ENCODE measurements at regions not wholly inside any gene's neighbourhood (a gene's known extent, or its start where the extent isn't known, plus 50 kb on each side); places are given as distances from the start of the nearest gene placed in this dataset.

DNA sequence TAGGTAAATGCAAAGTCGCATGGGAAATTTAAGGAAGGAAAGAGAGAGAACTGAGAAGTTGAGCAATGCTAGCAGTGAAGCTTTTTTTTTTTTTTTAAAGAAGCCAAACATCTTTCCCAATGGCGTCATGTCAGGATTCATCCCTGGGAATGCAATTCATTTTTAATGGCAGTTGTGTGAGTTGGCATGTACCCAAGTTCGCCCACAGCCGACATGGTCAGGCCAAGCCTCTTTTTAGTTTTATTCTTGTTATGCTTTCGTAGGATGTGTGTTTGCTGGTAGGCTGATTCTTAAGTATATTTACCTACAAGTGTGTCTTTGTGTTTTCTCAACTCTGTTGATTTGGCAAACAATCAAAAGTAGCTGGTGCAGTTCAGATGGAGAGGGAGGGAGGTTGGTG lies 127.6 kb upstream of the ITGA6 start:
- Histone ChIP-seq H3K4me1 (ENCODE audit: control insufficient read depth in 1 of 2, insufficient read depth in 2 of 2, low read depth in 1 of 2, low read length in 1 of 2) (no peaks in the 10 kb centered on the region; a peak in 1 of 4 replicates), H3K27me3 (ENCODE audit: insufficient read depth) (no peaks in the 10 kb centered on the region), H3K9ac (no peak overlapping the region), H3F3A (replicated peaks; ENCODE audit: insufficient read depth) (no peaks in the 10 kb centered on the region), H3K79me2 (ENCODE audit: insufficient read depth) (no peaks in the 10 kb centered on the region), H3K27ac (ENCODE audit: low read depth in 2 of 2, low read length in 1 of 2) (no peak overlapping the region), H3K9me2 (no peaks in the 10 kb centered on the region), H3K4me3 (ENCODE audit: low read depth in 2 of 2, low read length in 1 of 2) (no peak overlapping the region), H2AFZ (ENCODE audit: low read depth) (no peak overlapping the region), H3K36me3 (replicated peaks in 1 of 2; ENCODE audit: control insufficient read depth in 1 of 2, insufficient read depth in 2 of 2, low read length in 1 of 2) (no peaks in the 10 kb centered on the region), H4K20me1 (ENCODE audit: insufficient read depth) (no peaks in the 10 kb centered on the region), H3K9me3 (no peaks in the 10 kb centered on the region), H3K4me2 (no peak overlapping the region)
- ChIA-PET POLR2A (no interaction called here), CTCF (interaction anchor here (0.6 to 1.7 kb wide), 2 partner anchors 8 to 9 kb away, joined by 3 to 4 read pairs; no protein-coding TSS in a partner anchor)
- TF ChIP-seq SIN3A (IDR thresholded peaks at IDR 0.05; ENCODE audit: borderline replicate concordance, low read depth, low read length) (no peak), RXRA (IDR thresholded peaks at IDR 0.05; ENCODE audit: borderline replicate concordance, low read depth) (no peak), CTCF (IDR thresholded peaks at IDR 0.05) (no peak), TCF12 (IDR thresholded peaks at IDR 0.05) (no peak), RFX5 (IDR thresholded peaks at IDR 0.05; ENCODE audit: low read length) (no peak), RCOR1 (IDR thresholded peaks at IDR 0.05; ENCODE audit: low read length) (no peak), SMC3 (IDR thresholded peaks at IDR 0.05; ENCODE audit: low read depth, low read length) (no peak)
- WGBS (ENCODE audit: low lambda C conversion rate) = 67% methylated on average over 5 of the region's 5 CpGs
- DNase-seq = no peak

- Histone ChIP-seq H3K4me3 (ENCODE audit: low read depth in 2 of 2, low read length in 1 of 2) (no peak overlapping the region), H3K4me1 (ENCODE audit: control insufficient read depth in 1 of 2, insufficient read depth in 2 of 2, low read depth in 1 of 2, low read length in 1 of 2) (no peaks in the 10 kb centered on the region; a peak in 1 of 4 replicates), H3K9me3 (no peaks in the 10 kb centered on the region), H2AFZ (ENCODE audit: low read depth) (no peak overlapping the region), H3K4me2 (no peak overlapping the region), H3K27me3 (ENCODE audit: insufficient read depth) (no peaks in the 10 kb centered on the region), H3F3A (replicated peaks; ENCODE audit: insufficient read depth) (no peaks in the 10 kb centered on the region), H3K27ac (ENCODE audit: low read depth in 2 of 2, low read length in 1 of 2) (no peak overlapping the region), H3K9ac (no peak overlapping the region), H3K36me3 (replicated peaks in 1 of 2; ENCODE audit: control insufficient read depth in 1 of 2, insufficient read depth in 2 of 2, low read length in 1 of 2) (no peaks in the 10 kb centered on the region), H3K9me2 (no peaks in the 10 kb centered on the region), H3K79me2 (ENCODE audit: insufficient read depth) (no peaks in the 10 kb centered on the region), H4K20me1 (ENCODE audit: insufficient read depth) (no peaks in the 10 kb centered on the region)
- TF ChIP-seq RAD21 (IDR thresholded peaks at IDR 0.05; ENCODE audit: low read length) (no peak), GATA2 (CRISPR knock-in tag; IDR thresholded peaks at IDR 0.05) (no peak), IRF3 (IDR thresholded peaks at IDR 0.05; ENCODE audit: low read depth, low read length) (no peak), JUND (IDR thresholded peaks at IDR 0.05) (no peak), FOSL2 (IDR thresholded peaks at IDR 0.05; ENCODE audit: borderline replicate concordance, low read depth) (no peak), FOXM1 (IDR thresholded peaks at IDR 0.05; ENCODE audit: low read depth) (no peak), MXI1 (IDR thresholded peaks at IDR 0.05; ENCODE audit: low read depth, low read length) (no peak), SIN3A (IDR thresholded peaks at IDR 0.05; ENCODE audit: borderline replicate concordance, low read depth, low read length) (no peak), CTCF (IDR thresholded peaks at IDR 0.05) (no peak), EP300 (IDR thresholded peaks at IDR 0.05; ENCODE audit: borderline replicate concordance in 1 of 2, low read depth in 1 of 2, low read length in 1 of 2) (no peak), YY1 (IDR thresholded peaks at IDR 0.05; ENCODE audit: low read depth) (no peak), RXRA (IDR thresholded peaks at IDR 0.05; ENCODE audit: borderline replicate concordance, low read depth) (no peak), ELF1 (IDR thresholded peaks at IDR 0.05) (no peak), POLR2AphosphoS5 (IDR thresholded peaks at IDR 0.05; ENCODE audit: low read depth, low read length) (no peak), RCOR1 (IDR thresholded peaks at IDR 0.05; ENCODE audit: low read length) (no peak), CHD2 (IDR thresholded peaks at IDR 0.05; ENCODE audit: low read length, partially characterized antibody) (no peak), NRF1 (IDR thresholded peaks at IDR 0.05; ENCODE audit: low read depth, low read length) (no peak)
- 93% methylated on average over 4 of the region's 4 CpGs for WGBS (ENCODE audit: low lambda C conversion rate)
- no peak for DNase-seq
- POLR2A ChIA-PET = no interaction called here
- CTCF ChIA-PET = interaction anchor here (1.7 kb wide), 1 partner anchor 10 kb away, joined by 4 read pairs; no protein-coding TSS in a partner anchor
These were observed 126.5 kb upstream of the ITGA6 start for GRCh38 chr2:172300851-172301250.
